Iris pigment epithelial cell (primary cell): ENCODE measurements at regions not wholly inside any gene's neighbourhood (a gene's known extent, or its start where the extent isn't known, plus 50 kb on each side); places are given as distances from the start of the nearest gene placed in this dataset.
A peak's percentile ranks its signal among the peaks of the same experiment; 100 is the strongest.

Experiments used
- DNase-seq: peaks from one replicate; pipeline ENCODE4 v3.0.0-alpha.2; 2011; ENCODE audit warnings: low read depth

DNA sequence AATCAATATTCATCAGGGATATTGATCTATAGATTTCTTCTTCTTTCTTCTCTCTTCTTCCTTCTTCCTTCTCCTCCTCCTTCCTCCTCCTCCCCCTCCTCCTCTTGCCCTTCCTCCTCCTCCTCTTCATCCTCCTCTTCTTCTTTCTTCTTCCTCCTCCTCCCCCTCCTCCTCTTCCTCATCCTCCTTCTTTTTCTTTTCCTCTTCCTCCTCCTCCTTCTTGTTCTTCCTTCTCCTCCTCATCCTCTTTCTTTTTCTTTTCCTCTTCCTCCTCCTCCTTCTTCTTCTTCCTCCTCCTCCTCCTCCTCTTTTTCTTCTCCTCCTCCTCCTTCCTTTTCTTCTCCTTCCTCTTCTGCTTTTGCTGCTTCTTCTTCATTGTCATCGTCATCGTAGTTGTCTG, 52.4 kb upstream of the SERINC1 start:
- no peak for DNase-seq

- DNase-seq = peak; percentile 69
These were observed 58.9 kb upstream of the SERINC1 start for GRCh38 chr6:122530440-122531046.

GRCh38 chr6:122548281-122548680, 61.9 kb upstream of the PKIB start:
- no peak for DNase-seq

DNA sequence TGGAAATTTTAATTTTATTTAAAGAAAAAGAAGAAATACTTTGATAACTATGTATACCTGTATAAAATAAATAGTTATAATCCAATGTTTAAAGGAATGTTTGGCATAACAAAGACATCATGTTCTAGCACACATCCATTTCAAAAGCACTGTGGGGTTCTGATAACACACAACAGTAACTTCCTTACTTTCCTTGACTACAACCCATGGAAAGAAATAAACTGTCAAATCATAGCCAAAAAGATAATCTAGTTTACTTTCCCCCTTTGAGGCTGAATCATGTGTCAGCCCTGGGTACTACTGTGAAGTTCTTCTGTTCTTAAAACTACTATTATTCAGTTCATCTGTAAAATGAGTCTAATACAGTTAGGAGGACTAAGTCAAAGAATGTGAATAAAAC, 61.4 kb upstream of the PKIB start:
- DNase-seq = no peak

DNA sequence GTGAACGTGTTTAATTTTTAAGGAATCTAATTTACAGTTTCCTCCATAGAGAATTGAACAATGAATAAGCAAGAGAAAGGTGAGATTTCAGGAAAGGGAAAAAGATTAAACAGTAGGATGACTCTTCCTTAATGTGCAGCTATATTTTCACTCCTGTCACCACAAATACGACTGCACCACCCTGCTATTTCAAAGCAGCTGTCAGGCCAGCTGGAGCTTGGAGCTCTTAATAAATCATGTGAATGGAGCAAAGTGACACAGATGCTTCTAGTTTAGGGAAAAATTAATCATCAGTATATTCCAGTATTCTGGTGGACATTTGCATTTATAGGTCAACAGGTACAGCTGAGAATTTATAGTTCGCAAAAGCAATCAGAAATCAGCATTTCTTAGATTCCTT, 56.5 kb upstream of the PKIB start:
- no peak for DNase-seq

DNA sequence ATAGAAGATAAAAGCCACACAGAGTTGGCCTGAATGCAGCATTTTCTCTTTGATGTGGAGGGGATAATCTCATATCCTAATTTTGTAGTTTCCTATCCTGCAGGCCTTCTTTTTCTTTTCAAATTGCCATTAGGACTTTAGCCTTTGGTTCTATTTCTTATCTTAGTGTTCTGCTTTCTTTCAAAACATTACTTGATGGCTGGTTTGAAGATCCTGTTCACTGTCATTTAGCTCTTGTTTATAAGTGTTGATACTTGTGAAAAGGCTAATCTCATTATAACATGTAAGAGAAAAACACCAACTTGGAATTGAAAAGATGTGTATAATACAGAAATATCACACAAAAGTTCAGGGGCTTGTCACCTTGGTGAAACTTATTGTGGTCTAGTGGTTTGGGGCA, 54.6 kb upstream of the PKIB start:
- no peak for DNase-seq

GRCh38 chr6:122558080-122558479, 52.1 kb upstream of the PKIB start:
- no peak for DNase-seq
